Upper lobe of right lung (tissue), 1 donor: ENCODE measurements at regions not wholly inside any gene's neighbourhood (a gene's known extent, or its start where the extent isn't known, plus 50 kb on each side); places are given as distances from the start of the nearest gene placed in this dataset.

ENCODE experiments used
- ATAC-seq: fragments of 200-7000 bp; cut with Tn5 transposase; one replicate; pipeline ENCODE4 v1.9.1; 2020; ENCODE audit warnings: mild to moderate bottlenecking, moderate library complexity
- DNase-seq: peaks from one replicate; pipeline ENCODE4 v3.0.0-alpha.2; 2020
- H3K27ac ChIP-seq: fragments of 200-600 bp; one replicate; pipeline ENCODE4 v1.8.0; 2022
- H3K27me3 ChIP-seq: fragments of 200-600 bp; one replicate; pipeline ENCODE4 v1.8.0; 2022; ENCODE audit warnings: mild to moderate bottlenecking
- H3K36me3 ChIP-seq: fragments of 200-600 bp; one replicate; pipeline ENCODE4 v1.8.0; 2022
- H3K4me1 ChIP-seq: fragments of 200-600 bp; one replicate; pipeline ENCODE4 v1.8.0; 2022
- H3K4me3 ChIP-seq: fragments of 200-600 bp; one replicate; pipeline ENCODE4 v1.8.0; 2022; ENCODE audit warnings: mild to moderate bottlenecking
- H3K9me3 ChIP-seq: fragments of 200-600 bp; one replicate; pipeline ENCODE4 v1.8.0; 2022
- intact Hi-C: fragments of 100-400 bp; cut with DNase I; formaldehyde crosslinking; loops from one replicate; pipeline ENCODE4 v1.11.0; 2022
- TF ChIP-seq, protein P1 (sequence below): fragments of 200-600 bp; IDR thresholded peaks from one replicate; pipeline ENCODE4 v1.8.0; 2022; ENCODE audit warnings: antibody characterized with exemption
- donor health status: DM: no; HTN: yes; CAD: no; lungs with severe emphysema.

DNA sequence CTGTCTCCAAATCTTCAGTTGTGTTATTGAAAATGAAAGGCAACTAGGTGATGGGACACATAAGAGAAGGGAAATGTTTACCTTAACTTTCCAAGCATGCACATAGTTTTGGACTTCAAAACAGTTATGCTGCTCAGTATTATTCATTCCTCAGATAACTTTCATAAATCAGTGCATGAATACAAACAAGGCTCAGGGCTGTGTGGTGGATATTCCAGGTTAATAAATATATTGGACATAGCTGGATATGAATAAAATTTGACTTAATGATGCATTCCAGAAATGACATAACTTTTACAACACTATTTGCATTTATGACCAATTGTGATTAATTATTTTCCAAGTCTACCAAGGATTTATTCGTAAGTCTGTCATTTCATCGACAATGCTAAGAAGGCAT is 301.2 kb upstream of the ZNF804A start:
- H3K4me1 ChIP-seq: no peaks in the 10 kb centered on the region
- intact Hi-C loops: no loop called here
- no peak overlapping the region for H3K4me3 ChIP-seq
- H3K9me3 ChIP-seq: no peaks in the 10 kb centered on the region
- H3K36me3 ChIP-seq: no peaks in the 10 kb centered on the region
- TF ChIP-seq, protein P1, sequence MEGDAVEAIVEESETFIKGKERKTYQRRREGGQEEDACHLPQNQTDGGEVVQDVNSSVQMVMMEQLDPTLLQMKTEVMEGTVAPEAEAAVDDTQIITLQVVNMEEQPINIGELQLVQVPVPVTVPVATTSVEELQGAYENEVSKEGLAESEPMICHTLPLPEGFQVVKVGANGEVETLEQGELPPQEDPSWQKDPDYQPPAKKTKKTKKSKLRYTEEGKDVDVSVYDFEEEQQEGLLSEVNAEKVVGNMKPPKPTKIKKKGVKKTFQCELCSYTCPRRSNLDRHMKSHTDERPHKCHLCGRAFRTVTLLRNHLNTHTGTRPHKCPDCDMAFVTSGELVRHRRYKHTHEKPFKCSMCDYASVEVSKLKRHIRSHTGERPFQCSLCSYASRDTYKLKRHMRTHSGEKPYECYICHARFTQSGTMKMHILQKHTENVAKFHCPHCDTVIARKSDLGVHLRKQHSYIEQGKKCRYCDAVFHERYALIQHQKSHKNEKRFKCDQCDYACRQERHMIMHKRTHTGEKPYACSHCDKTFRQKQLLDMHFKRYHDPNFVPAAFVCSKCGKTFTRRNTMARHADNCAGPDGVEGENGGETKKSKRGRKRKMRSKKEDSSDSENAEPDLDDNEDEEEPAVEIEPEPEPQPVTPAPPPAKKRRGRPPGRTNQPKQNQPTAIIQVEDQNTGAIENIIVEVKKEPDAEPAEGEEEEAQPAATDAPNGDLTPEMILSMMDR: no peak
- no peaks in the 10 kb centered on the region for H3K27me3 ChIP-seq
- ATAC-seq: no peak
- DNase-seq: no peak
- no peak overlapping the region for H3K27ac ChIP-seq

DNA sequence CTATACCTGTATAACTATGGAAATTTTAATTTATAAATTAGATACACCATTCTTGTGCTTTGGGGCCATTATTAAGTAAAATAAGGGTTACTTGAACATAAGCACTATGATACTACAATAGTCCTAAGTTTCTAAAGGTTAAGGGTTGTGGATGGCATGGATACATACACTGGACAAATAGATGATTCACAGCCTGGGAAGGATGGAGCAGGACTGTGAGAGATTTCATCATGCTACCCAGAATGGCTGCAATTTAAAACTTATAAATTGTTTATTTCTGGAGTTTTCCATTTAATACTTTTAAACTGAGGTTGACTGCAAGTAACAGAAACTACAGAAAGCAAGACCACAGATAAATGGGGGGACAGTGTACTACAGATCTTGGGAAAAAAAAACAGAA is 295.8 kb upstream of the ZNF804A start:
- TF ChIP-seq, protein P1: no peak
- no peaks in the 10 kb centered on the region for H3K27me3 ChIP-seq
- DNase-seq: no peak
- intact Hi-C loops: no loop called here
- no peak for ATAC-seq
- H3K4me3 ChIP-seq: no peak overlapping the region
- H3K9me3 ChIP-seq: no peaks in the 10 kb centered on the region
- H3K36me3 ChIP-seq: no peaks in the 10 kb centered on the region
- H3K27ac ChIP-seq: no peak overlapping the region
- H3K4me1 ChIP-seq: no peaks in the 10 kb centered on the region

DNA sequence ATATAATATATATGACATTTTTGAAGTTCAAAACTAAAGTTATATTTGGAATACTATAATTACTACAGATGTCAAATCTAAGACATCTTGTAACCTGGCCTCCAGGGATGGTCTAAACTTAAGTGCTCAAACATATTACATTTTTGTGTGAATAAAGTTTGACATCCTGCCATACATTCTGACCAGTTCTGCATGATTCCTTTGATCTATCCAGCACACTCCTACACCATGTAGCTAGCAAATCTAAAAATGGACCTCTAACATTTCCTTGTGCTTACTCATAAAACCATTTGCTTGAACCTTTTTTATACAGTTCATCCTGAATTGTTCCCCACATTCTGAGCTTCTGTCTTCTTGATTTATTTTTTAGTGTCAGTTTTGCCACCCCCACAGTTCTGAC is 294.3 kb upstream of the ZNF804A start:
- intact Hi-C loops: no loop called here
- Histone ChIP-seq H3K4me1 (no peaks in the 10 kb centered on the region), H3K36me3 (no peaks in the 10 kb centered on the region), H3K27ac (no peak overlapping the region), H3K9me3 (no peaks in the 10 kb centered on the region), H3K27me3 (no peaks in the 10 kb centered on the region), H3K4me3 (no peak overlapping the region)
- TF ChIP-seq, protein P1: no peak
- DNase-seq (no peak), ATAC-seq (no peak)

DNA sequence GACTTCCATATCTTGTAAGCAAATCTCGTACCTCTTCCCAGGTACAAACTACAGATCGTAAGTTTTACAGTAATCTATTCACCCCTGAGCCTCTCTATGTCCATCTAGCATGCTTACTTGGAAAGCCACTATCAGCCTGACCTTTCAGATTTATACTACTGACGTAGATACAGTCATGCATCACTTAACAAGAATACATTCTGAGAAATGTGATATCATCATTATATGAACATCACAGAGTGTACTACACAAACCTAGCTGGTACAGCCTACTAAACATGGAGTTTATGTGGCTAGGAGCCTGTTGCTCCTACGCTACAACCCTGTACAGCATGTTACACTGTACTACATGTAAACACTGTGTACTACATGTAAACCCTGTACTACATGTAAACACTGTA is 293.2 kb upstream of the ZNF804A start:
- no peaks in the 10 kb centered on the region for H3K27me3 ChIP-seq
- H3K36me3 ChIP-seq: no peaks in the 10 kb centered on the region
- TF ChIP-seq, protein P1: no peak
- DNase-seq: no peak
- H3K4me1 ChIP-seq: no peaks in the 10 kb centered on the region
- H3K9me3 ChIP-seq: no peaks in the 10 kb centered on the region
- ATAC-seq: no peak
- no peak overlapping the region for H3K4me3 ChIP-seq
- intact Hi-C loops: no loop called here
- no peak overlapping the region for H3K27ac ChIP-seq

DNA sequence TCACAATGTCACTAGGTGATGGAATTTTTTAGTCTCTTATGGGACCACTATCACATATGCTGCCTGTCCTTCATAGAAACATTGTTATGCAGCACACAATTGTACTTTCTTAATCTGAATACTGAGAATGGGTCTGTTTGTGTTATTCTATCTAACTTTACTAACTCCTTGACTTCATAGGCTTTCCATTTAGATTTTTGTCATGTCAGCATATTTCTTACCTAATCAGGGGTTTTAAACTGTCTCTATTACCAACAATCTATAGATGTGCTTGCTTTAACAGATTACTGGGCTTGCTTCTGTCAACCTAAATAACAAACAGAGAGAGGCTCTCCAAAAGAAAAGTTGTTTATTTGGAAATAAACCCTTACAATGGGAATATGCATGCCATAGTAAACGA is 289.6 kb upstream of the ZNF804A start:
- no peaks in the 10 kb centered on the region for H3K36me3 ChIP-seq
- no peaks in the 10 kb centered on the region for H3K4me1 ChIP-seq
- no peaks in the 10 kb centered on the region for H3K9me3 ChIP-seq
- DNase-seq (no peak), ATAC-seq (no peak)
- no peak overlapping the region for H3K4me3 ChIP-seq
- TF ChIP-seq, protein P1: no peak
- intact Hi-C loops: no loop called here
- H3K27me3 ChIP-seq: no peaks in the 10 kb centered on the region
- H3K27ac ChIP-seq: no peak overlapping the region

DNA sequence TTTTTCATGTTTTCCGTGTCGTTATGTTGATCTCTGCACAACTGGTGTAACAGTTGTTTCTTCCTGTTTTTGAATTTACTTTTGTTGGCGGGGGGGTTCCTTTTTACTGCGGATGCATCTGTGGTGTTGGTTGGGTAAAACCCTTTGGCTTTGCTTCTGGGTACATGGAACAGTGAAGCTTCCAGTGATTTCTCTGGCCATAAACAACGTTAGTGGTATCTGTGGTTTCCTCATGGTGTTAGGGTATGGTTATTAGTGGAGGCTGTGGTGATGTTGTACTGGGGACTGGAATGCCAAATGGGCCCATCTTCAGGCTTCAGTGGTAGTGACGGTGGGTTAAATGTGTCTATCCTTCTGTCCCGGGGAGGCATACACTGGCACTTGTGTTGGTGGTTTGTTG is 285.4 kb upstream of the ZNF804A start:
- Histone ChIP-seq H3K36me3 (no peaks in the 10 kb centered on the region), H3K9me3 (no peaks in the 10 kb centered on the region), H3K4me1 (no peaks in the 10 kb centered on the region), H3K27me3 (no peaks in the 10 kb centered on the region), H3K4me3 (no peak overlapping the region), H3K27ac (no peak overlapping the region)
- TF ChIP-seq, protein P1: no peak
- DNase-seq (no peak), ATAC-seq (no peak)
- intact Hi-C loops: no loop called here
